ENCODE measurements at regions not wholly inside any gene's neighbourhood (a gene's known extent, or its start where the extent isn't known, plus 50 kb on each side); places are given as distances from the start of the nearest gene placed in this dataset.

GRCh38 chr2:136487421-136487820, 277.9 kb upstream of the THSD7B start:
- Histone ChIP-seq H4K8ac (replicated peaks; ENCODE audit: insufficient read length, low read depth, low read length) (no peak overlapping the region), H3K14ac (ENCODE audit: insufficient read depth, low read length) (no peak overlapping the region), H3K23ac (ENCODE audit: insufficient read length, low read depth, low read length) (no peak overlapping the region), H3K27me3 (ENCODE audit: insufficient read depth, low read length) (no peaks in the 10 kb centered on the region), H2BK5ac (ENCODE audit: insufficient read length, low read length) (no peak overlapping the region), H2BK12ac (ENCODE audit: insufficient read length, low read depth, low read length) (no peak overlapping the region), H3K4ac (ENCODE audit: low read depth, low read length) (no peak overlapping the region), H3K23me2 (ENCODE audit: insufficient read length, low read depth, low read length, poor library complexity, severe bottlenecking) (no peaks in the 10 kb centered on the region), H4K20me1 (ENCODE audit: control insufficient read depth, insufficient read depth, insufficient read length) (no peaks in the 10 kb centered on the region), H2AK5ac (ENCODE audit: insufficient read length, low read length) (no peak overlapping the region), H3K4me1 (ENCODE audit: insufficient read depth, low read length) (no peaks in the 10 kb centered on the region), H3K27ac (ENCODE audit: insufficient read length, low read depth, low read length) (no peak overlapping the region), H3K18ac (ENCODE audit: insufficient read length, low read depth, low read length) (no peak overlapping the region), H3K9ac (ENCODE audit: extremely low read depth, insufficient read length, low read length) (no peak overlapping the region), H4K91ac (ENCODE audit: insufficient read length, low read depth, low read length) (no peak overlapping the region), H2BK20ac (ENCODE audit: low read depth, low read length, poor library complexity, severe bottlenecking) (no peak overlapping the region), H2BK15ac (ENCODE audit: low read depth, low read length) (no peak overlapping the region), H3K4me2 (ENCODE audit: insufficient read depth, insufficient read length, low read length) (no peak overlapping the region), H4K5ac (ENCODE audit: insufficient read length, low read depth, low read length) (no peak overlapping the region), H3K56ac (ENCODE audit: insufficient read length, low read depth, low read length) (no peak overlapping the region), H2BK120ac (ENCODE audit: low read depth, low read length, poor library complexity, severe bottlenecking) (no peak overlapping the region), H3K79me2 (ENCODE audit: insufficient read depth, low read length) (no peaks in the 10 kb centered on the region), H3K9me3 (ENCODE audit: control insufficient read depth, low read depth, low read length) (no peaks in the 10 kb centered on the region), H2AFZ (ENCODE audit: low read length) (no peak overlapping the region), H3T11ph (ENCODE audit: low read length) (no peak overlapping the region), H3K79me1 (ENCODE audit: insufficient read depth, low read depth, low read length, poor library complexity, severe bottlenecking) (no peaks in the 10 kb centered on the region)
- H3K27me3 Mint-ChIP-seq (ENCODE audit: low read depth), result peaks cover 25% of the 10 kb centered on the region
- no peaks in the 10 kb centered on the region for H3K36me3 Mint-ChIP-seq (ENCODE audit: insufficient read depth in 1 of 3, low read depth in 3 of 3)
- DNase-seq, result no peak
- no peak for TF ChIP-seq CTCF (conservative IDR thresholded peaks at IDR 0.05)
- no peak overlapping the region for H3K4me3 Mint-ChIP-seq
- WGBS (ENCODE audit: extremely low coverage, insufficient read length, low lambda C conversion rate), result no CpG with 5 or more reads among the region's 2 CpGs
- peaks cover 0 to 10% of the 10 kb centered on the region in 2 experiments; a peak in 2 of 4 replicates for H3K4me1 Mint-ChIP-seq
- no peak overlapping the region for H3K27ac Mint-ChIP-seq
- H3K9me3 Mint-ChIP-seq, result no peaks in the 10 kb centered on the region
